ENCODE measurements at regions not wholly inside any gene's neighbourhood (a gene's known extent, or its start where the extent isn't known, plus 50 kb on each side); places are given as distances from the start of the nearest gene placed in this dataset.

GRCh38 chr6:164731539-164731938 is 577.9 kb downstream of the C6orf118 start:
- no peaks in the 10 kb centered on the region for H3K4me1 ChIP-seq (replicated peaks in 1 of 2; ENCODE audit: control insufficient read depth in 2 of 2, insufficient read depth in 2 of 2, low read length in 2 of 2)
- FAIRE-seq = no peak
- H3K9ac ChIP-seq (ENCODE audit: insufficient read depth in 1 of 2, low read depth in 2 of 2, low read length in 2 of 2) = no peak overlapping the region
- WGBS (ENCODE audit: insufficient coverage, low coverage, missing lambda C conversion rate) = 1% methylated on average over 4 of the region's 4 CpGs
- POLR2A ChIA-PET = no interaction called here
- H3K4me2 ChIP-seq (ENCODE audit: insufficient read depth, low read length) = no peak overlapping the region
- H3K9me3 ChIP-seq (replicated peaks; ENCODE audit: control insufficient read depth, insufficient read depth, low read depth, low read length) = 0 out of 2 replicates have a peak, but pooled peaks cover 3% of the 10 kb centered on the region
- H3K27me3 ChIP-seq (ENCODE audit: control insufficient read depth in 2 of 2, insufficient read depth in 2 of 2, low read length in 2 of 2) = no peaks in the 10 kb centered on the region
- H3K79me2 ChIP-seq (ENCODE audit: control insufficient read depth, insufficient read depth, low read length) = no peaks in the 10 kb centered on the region
- no peak for DNase-seq (ENCODE audit: extremely low read depth in 1 of 4, low spot score in 3 of 4)
- H2AFZ ChIP-seq (ENCODE audit: low read depth, low read length) = no peak overlapping the region
- ATAC-seq = no peak
- TF ChIP-seq ZNF75A (CRISPR knock-in tag; IDR thresholded peaks at IDR 0.05) = no peak
- TF ChIP-seq ZNF133 (CRISPR knock-in tag; IDR thresholded peaks at IDR 0.05) = no peak
- no peak for TF ChIP-seq ZFP91 (CRISPR knock-in tag; IDR thresholded peaks at IDR 0.05)
- TF ChIP-seq NFYB (IDR thresholded peaks at IDR 0.05; ENCODE audit: extremely low read depth, insufficient read length) = no peak
- no peak for TF ChIP-seq SMARCA4 (IDR thresholded peaks at IDR 0.05)
- TF ChIP-seq POLR2G (IDR thresholded peaks at IDR 0.05; ENCODE audit: low read depth, low read length) = no peak
- no peak for TF ChIP-seq SIN3A (IDR thresholded peaks at IDR 0.05; ENCODE audit: borderline replicate concordance in 2 of 2, control insufficient read depth in 1 of 2, low read depth in 2 of 2, low read length in 2 of 2)
- TF ChIP-seq ELF4 (CRISPR knock-in tag; IDR thresholded peaks at IDR 0.05) = no peak
- no peak overlapping the region for H3K27ac ChIP-seq (ENCODE audit: extremely low read depth, low read depth, low read length)
- intact Hi-C loops (cut with micrococcal nuclease) (no loop called here), in situ Hi-C loops (cut with MboI) (no loop called here)
- no peaks in the 10 kb centered on the region for H3K9me1 ChIP-seq (ENCODE audit: control insufficient read depth, insufficient read depth, low read length)
- H4K20me1 ChIP-seq (replicated peaks; ENCODE audit: control insufficient read depth, insufficient read depth, low read length) = no peaks in the 10 kb centered on the region
- CTCF ChIA-PET (ENCODE audit: low intra/inter-chr PET ratio) = no interaction called here
- H3K4me3 ChIP-seq = no peak overlapping the region
- BruUV-seq (replicated peaks) = no TSS peak
- H3K36me3 ChIP-seq (ENCODE audit: control insufficient read depth, insufficient read depth, low read length) = no peaks in the 10 kb centered on the region

All from K562 (cell line).